ENCODE measurements at regions not wholly inside any gene's neighbourhood (a gene's known extent, or its start where the extent isn't known, plus 50 kb on each side); places are given as distances from the start of the nearest gene placed in this dataset.
"Not testable (repeated sequence)": the region's sequence is repeated elsewhere in the genome, so short reads cannot be mapped to it uniquely, and the experiment has no call there.

GRCh38 chr3:33982269-33982798 lies 183.9 kb downstream of the PDCD6IP start:
- Mint-ChIP-seq H3K36me3 (ENCODE audit: insufficient read depth, unreplicated experiment) (no peaks in the 10 kb centered on the region), H3K27me3 (ENCODE audit: insufficient read depth, unreplicated experiment) (peaks cover 43% of the 10 kb centered on the region), H3K9me3 (ENCODE audit: unreplicated experiment) (no peaks in the 10 kb centered on the region), H3K27ac (ENCODE audit: low read depth, unreplicated experiment) (no peak overlapping the region), H3K4me1 (ENCODE audit: insufficient read depth, unreplicated experiment) (no peaks in the 10 kb centered on the region), H3K4me3 (ENCODE audit: unreplicated experiment) (no peak overlapping the region)
- no TSS peak for BruUV-seq (replicated peaks)
- intact Hi-C loops (cut with micrococcal nuclease) = loop anchor here (10.0 kb wide), 1 partner anchor 402 kb away; no protein-coding TSS in a partner anchor
- CTCF ChIA-PET = no interaction called here
- POLR2A ChIA-PET = no interaction called here
- no peak for DNase-seq (ENCODE audit: unreplicated experiment)
- no peak for TF ChIP-seq CTCF (IDR thresholded peaks at IDR 0.05; ENCODE audit: unreplicated experiment)

DNA sequence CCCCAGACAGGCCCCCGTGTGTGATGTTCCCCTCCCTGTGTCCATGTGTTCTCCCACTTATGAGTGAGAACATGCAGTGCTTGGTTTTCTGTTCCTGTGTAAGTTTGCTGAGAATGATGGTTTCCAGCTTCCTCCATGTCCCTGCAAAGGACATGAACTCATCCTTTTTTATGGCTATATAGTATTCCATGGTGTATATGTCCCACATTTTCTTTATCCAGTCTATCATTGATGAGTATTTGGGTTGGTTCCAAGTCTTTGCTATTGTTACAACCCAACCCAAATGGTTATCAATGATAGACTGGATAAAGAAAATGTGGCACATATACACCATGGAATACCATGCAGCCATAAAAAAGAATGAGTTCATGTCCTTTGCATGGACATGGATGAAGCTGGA lies 184.5 kb downstream of the PDCD6IP start:
- POLR2A ChIA-PET; H3K36me3 Mint-ChIP-seq (ENCODE audit: insufficient read depth, unreplicated experiment); H3K4me1 Mint-ChIP-seq (ENCODE audit: insufficient read depth, unreplicated experiment); H3K4me3 Mint-ChIP-seq (ENCODE audit: unreplicated experiment); BruUV-seq (replicated peaks); H3K9me3 Mint-ChIP-seq (ENCODE audit: unreplicated experiment); DNase-seq (ENCODE audit: unreplicated experiment); H3K27ac Mint-ChIP-seq (ENCODE audit: low read depth, unreplicated experiment): not testable (repeated sequence)
- intact Hi-C loops (cut with micrococcal nuclease) = loop anchor here (10.0 kb wide), 1 partner anchor 402 kb away; no protein-coding TSS in a partner anchor
- CTCF ChIA-PET = interaction anchor here (0.7 to 0.8 kb wide), 2 partner anchors 99 to 701 kb away, joined by 3 to 6 read pairs; no protein-coding TSS in a partner anchor
- H3K27me3 Mint-ChIP-seq (ENCODE audit: insufficient read depth, unreplicated experiment) = peaks cover 44% of the 10 kb centered on the region

DNA sequence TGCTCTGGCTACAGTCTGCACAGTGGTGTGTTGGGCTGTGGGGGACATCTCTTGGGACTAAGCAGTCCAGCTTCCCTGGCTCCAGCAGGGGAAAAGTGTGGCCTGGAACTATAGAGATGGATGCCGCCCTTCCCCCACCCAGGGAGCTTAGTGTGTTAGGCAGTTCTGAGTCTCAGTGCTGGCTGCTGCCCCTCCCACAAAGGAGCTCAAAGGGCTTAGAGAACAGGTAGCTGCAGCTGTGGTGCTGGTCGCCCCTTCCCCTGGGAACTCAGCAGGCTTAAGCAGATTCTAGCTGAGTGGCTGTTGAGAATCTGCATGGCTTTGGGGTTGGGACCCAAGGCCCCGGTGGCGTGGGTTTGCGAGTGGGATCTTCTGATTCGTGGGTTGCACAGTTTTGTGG lies 190.8 kb downstream of the PDCD6IP start:
- Mint-ChIP-seq H3K9me3 (ENCODE audit: unreplicated experiment) (no peaks in the 10 kb centered on the region), H3K4me3 (ENCODE audit: unreplicated experiment) (no peak overlapping the region), H3K4me1 (ENCODE audit: insufficient read depth, unreplicated experiment) (no peaks in the 10 kb centered on the region), H3K36me3 (ENCODE audit: insufficient read depth, unreplicated experiment) (no peaks in the 10 kb centered on the region), H3K27ac (ENCODE audit: low read depth, unreplicated experiment) (no peak overlapping the region), H3K27me3 (ENCODE audit: insufficient read depth, unreplicated experiment) (peaks cover 88% of the 10 kb centered on the region)
- POLR2A ChIA-PET = no interaction called here
- no TSS peak for BruUV-seq (replicated peaks)
- intact Hi-C loops (cut with micrococcal nuclease) = loop anchor here (10.0 kb wide), 1 partner anchor 396 kb away; no protein-coding TSS in a partner anchor
- no peak for TF ChIP-seq CTCF (IDR thresholded peaks at IDR 0.05; ENCODE audit: unreplicated experiment)
- CTCF ChIA-PET = interaction anchor here (0.6 to 1.5 kb wide), 3 partner anchors 15 to 270 kb away, joined by 3 to 4 read pairs (median 3); no protein-coding TSS in a partner anchor
- no peak for DNase-seq (ENCODE audit: unreplicated experiment)

DNA sequence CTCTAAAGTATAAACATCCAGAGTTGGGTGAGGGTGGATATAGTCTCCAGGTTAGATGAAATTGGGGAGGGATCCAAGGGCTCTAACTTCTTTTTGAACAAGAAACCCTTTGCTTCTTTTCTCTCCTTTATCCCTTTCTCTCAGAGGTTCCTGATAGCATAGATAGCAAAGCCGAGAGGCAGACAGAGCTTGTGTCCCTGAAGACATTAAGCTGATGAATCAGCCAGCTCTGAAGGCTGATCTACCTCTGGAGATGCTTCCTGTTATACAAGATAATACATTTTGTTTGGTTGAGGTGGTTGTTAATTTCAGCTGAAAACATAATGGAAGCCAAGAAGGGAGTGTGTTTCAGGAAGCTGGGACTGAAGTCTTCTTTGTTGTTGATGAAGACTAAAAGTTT lies 193.2 kb downstream of the PDCD6IP start:
- no peaks in the 10 kb centered on the region for H3K36me3 Mint-ChIP-seq (ENCODE audit: insufficient read depth, unreplicated experiment)
- no peaks in the 10 kb centered on the region for H3K4me1 Mint-ChIP-seq (ENCODE audit: insufficient read depth, unreplicated experiment)
- intact Hi-C loops (cut with micrococcal nuclease) = no loop called here
- no peak for TF ChIP-seq CTCF (IDR thresholded peaks at IDR 0.05; ENCODE audit: unreplicated experiment)
- BruUV-seq (replicated peaks) = no TSS peak
- H3K4me3 Mint-ChIP-seq (ENCODE audit: unreplicated experiment) = no peak overlapping the region
- H3K27ac Mint-ChIP-seq (ENCODE audit: low read depth, unreplicated experiment) = no peak overlapping the region
- DNase-seq (ENCODE audit: unreplicated experiment) = no peak
- ChIA-PET POLR2A (interaction anchor here (0.7 kb wide), 1 partner anchor 767 kb away, joined by 3 read pairs; no protein-coding TSS in a partner anchor), CTCF (interaction anchor here (0.7 to 3.1 kb wide), 5 partner anchors 11 to 692 kb away, joined by 3 to 9 read pairs (median 3); no protein-coding TSS in a partner anchor)
- peaks cover 64% of the 10 kb centered on the region for H3K27me3 Mint-ChIP-seq (ENCODE audit: insufficient read depth, unreplicated experiment)
- no peaks in the 10 kb centered on the region for H3K9me3 Mint-ChIP-seq (ENCODE audit: unreplicated experiment)
